A172 (cell line): ENCODE measurements at regions not wholly inside any gene's neighbourhood (a gene's known extent, or its start where the extent isn't known, plus 50 kb on each side); places are given as distances from the start of the nearest gene placed in this dataset.
"Not testable (repeated sequence)": the region's sequence is repeated elsewhere in the genome, so short reads cannot be mapped to it uniquely, and the experiment has no call there.

Experiments used
- DNase-seq: peaks from one replicate; pipeline ENCODE4 v3.0.0-alpha.2; 2015; ENCODE audit warnings: low spot score

- DNase-seq = no peak
Observed at GRCh38 chr9:80489329-80489728, 917.6 kb downstream of the TLE4 start.

- DNase-seq = no peak
Observed at GRCh38 chr9:80485420-80486250, 913.9 kb downstream of the TLE4 start.

- DNase-seq = not testable (repeated sequence)
Observed at GRCh38 chr9:80482251-80482650, 910.5 kb downstream of the TLE4 start.

GRCh38 chr9:80467632-80468031 lies 895.9 kb downstream of the TLE4 start:
- DNase-seq = no peak

GRCh38 chr9:80465556-80465955 lies 893.8 kb downstream of the TLE4 start:
- no peak for DNase-seq

GRCh38 chr9:80449513-80449912 lies 877.7 kb downstream of the TLE4 start:
- DNase-seq = no peak

GRCh38 chr9:80448996-80449395 lies 877.2 kb downstream of the TLE4 start:
- DNase-seq = no peak

GRCh38 chr9:80447876-80448275 lies 876.1 kb downstream of the TLE4 start:
- DNase-seq = no peak

- DNase-seq = no peak
Observed at GRCh38 chr9:80440724-80441123, 869.0 kb downstream of the TLE4 start.

- DNase-seq = no peak
Observed at GRCh38 chr9:80437825-80438224, 866.1 kb downstream of the TLE4 start.

- DNase-seq = no peak
Observed at GRCh38 chr9:80437091-80437640, 865.4 kb downstream of the TLE4 start.

- DNase-seq = no peak
Observed at GRCh38 chr9:80435591-80435990, 863.8 kb downstream of the TLE4 start.

GRCh38 chr9:80426992-80427391 lies 855.2 kb downstream of the TLE4 start:
- DNase-seq = no peak

GRCh38 chr9:80417211-80417773 lies 845.5 kb downstream of the TLE4 start:
- no peak for DNase-seq

GRCh38 chr9:80410106-80410505 lies 838.3 kb downstream of the TLE4 start:
- no peak for DNase-seq

- no peak for DNase-seq
Observed at GRCh38 chr9:80407220-80407619, 835.5 kb downstream of the TLE4 start.

GRCh38 chr9:80401243-80401642 lies 829.5 kb downstream of the TLE4 start:
- DNase-seq = no peak

- no peak for DNase-seq
Observed at GRCh38 chr9:80400624-80401230, 829.0 kb downstream of the TLE4 start.

- DNase-seq = no peak
Observed at GRCh38 chr9:80399606-80400005, 827.8 kb downstream of the TLE4 start.

GRCh38 chr9:80387828-80388227 lies 816.1 kb downstream of the TLE4 start:
- no peak for DNase-seq

- no peak for DNase-seq
Observed at GRCh38 chr9:80385246-80385645, 813.5 kb downstream of the TLE4 start.

GRCh38 chr9:80383331-80383730 lies 811.6 kb downstream of the TLE4 start:
- no peak for DNase-seq
